Parathyroid adenoma (tissue), 2 donors: ENCODE measurements at regions not wholly inside any gene's neighbourhood (a gene's known extent, or its start where the extent isn't known, plus 50 kb on each side); places are given as distances from the start of the nearest gene placed in this dataset.

ENCODE experiments used
- H2AFZ ChIP-seq: fragments of 300-600 bp; sonication (generic); one replicate; pipeline ENCODE4 v1.7.0; 2017; ENCODE audit warnings: antibody characterized with exemption, mild to moderate bottlenecking
- H3K27ac ChIP-seq: fragments of 300-600 bp; sonication (generic); one replicate; pipeline ENCODE4 v1.7.0; 2017
- H3K27me3 ChIP-seq: fragments of 300-600 bp; sonication (generic); one replicate; pipeline ENCODE4 v1.7.0; 2017; ENCODE audit warnings: low read length; ENCODE audit not compliant: control insufficient read depth, insufficient read depth
- H3K36me3 ChIP-seq: fragments of 300-600 bp; sonication (generic); one replicate; pipeline ENCODE4 v1.7.0; 2017; ENCODE audit warnings: low read length; ENCODE audit not compliant: control insufficient read depth, insufficient read depth
- H3K4me1 ChIP-seq: fragments of 300-600 bp; sonication (generic); one replicate; pipeline ENCODE4 v1.7.0; 2017; ENCODE audit warnings: control low read depth
- H3K4me2 ChIP-seq: fragments of 300-600 bp; sonication (generic); one replicate; pipeline ENCODE4 v1.7.0; 2017; ENCODE audit warnings: low read length
- H3K4me3 ChIP-seq: fragments of 300-600 bp; sonication (generic); one replicate; pipeline ENCODE4 v1.7.0; 2017; ENCODE audit warnings: low read depth, low read length
- H3K79me2 ChIP-seq: fragments of 300-600 bp; sonication (generic); one replicate; pipeline ENCODE4 v1.7.0; 2017; ENCODE audit warnings: control low read depth
- H3K9ac ChIP-seq: fragments of 300-600 bp; sonication (generic); one replicate; pipeline ENCODE4 v1.7.0; 2017; ENCODE audit warnings: mild to moderate bottlenecking
- H3K9me3 ChIP-seq: fragments of 300-600 bp; sonication (generic); one replicate; pipeline ENCODE4 v1.7.0; 2017; ENCODE audit warnings: low read length; ENCODE audit not compliant: control insufficient read depth
- CTCF ChIP-seq: fragments of 300-600 bp; sonication (generic); IDR thresholded peaks from one replicate; pipeline ENCODE4 v1.7.0; 2017; ENCODE audit warnings: antibody characterized with exemption, mild to moderate bottlenecking
- donor health status: primary hyperparathyroidism.

DNA sequence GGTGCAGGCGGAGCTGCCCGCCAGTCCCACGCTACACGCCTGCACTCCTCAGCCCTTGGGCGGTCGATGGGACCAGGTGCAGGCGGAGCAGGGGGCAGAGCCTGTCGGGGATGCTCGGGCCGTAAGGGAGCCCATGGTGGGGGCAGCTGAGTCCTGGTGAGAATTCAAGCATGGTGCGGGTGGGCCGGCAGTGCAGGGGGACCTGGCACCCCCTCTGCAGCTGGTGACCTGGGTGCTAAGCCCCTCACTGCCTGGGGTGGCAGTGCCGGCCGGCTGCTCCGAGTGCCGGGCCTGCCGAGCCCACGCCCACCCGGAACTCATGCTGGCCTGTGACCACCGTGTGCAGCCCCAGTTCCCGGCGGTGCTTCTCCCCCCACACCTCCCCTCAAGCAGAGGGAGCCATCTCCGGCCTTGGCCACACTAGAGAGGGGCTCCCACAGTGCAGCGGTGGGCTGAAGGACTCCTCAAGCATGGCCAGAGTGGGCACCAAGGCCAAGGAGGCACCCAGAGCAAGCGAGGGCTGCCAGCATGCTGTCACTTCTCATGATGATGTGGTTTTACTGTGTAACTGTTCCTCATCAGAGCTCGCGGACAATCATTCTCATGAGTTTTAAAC is 228.9 kb upstream of the CDH9 start:
- no peak overlapping the region for H3K27ac ChIP-seq
- H3K9me3 ChIP-seq: no peaks in the 10 kb centered on the region
- H3K4me1 ChIP-seq: no peaks in the 10 kb centered on the region
- no peak overlapping the region for H2AFZ ChIP-seq
- no peak for TF ChIP-seq CTCF
- H3K9ac ChIP-seq: no peak overlapping the region
- H3K27me3 ChIP-seq: no peaks in the 10 kb centered on the region
- no peaks in the 10 kb centered on the region for H3K36me3 ChIP-seq
- no peak overlapping the region for H3K4me2 ChIP-seq
- no peak overlapping the region for H3K4me3 ChIP-seq
- H3K79me2 ChIP-seq: no peaks in the 10 kb centered on the region

DNA sequence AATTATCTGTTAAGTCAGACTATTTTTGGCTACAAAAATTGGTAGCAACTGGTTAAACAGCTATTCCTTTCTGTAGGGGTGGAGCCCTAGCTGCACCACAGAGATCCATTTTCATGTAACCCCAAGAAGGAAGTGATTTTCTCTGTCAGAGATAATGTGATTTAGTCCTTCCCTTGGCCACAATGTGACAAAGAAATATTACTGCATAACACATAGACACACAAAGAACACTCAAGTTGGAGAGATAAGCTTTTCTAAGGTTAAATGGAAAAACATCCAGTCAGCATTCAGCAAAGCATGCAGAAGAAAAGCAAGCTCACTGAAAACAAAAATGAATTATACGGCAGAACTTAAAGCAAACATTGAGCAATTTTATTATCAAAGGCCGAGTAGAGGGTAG is 227.8 kb upstream of the CDH9 start:
- Histone ChIP-seq H3K27me3 (no peaks in the 10 kb centered on the region), H3K9ac (no peak overlapping the region)

DNA sequence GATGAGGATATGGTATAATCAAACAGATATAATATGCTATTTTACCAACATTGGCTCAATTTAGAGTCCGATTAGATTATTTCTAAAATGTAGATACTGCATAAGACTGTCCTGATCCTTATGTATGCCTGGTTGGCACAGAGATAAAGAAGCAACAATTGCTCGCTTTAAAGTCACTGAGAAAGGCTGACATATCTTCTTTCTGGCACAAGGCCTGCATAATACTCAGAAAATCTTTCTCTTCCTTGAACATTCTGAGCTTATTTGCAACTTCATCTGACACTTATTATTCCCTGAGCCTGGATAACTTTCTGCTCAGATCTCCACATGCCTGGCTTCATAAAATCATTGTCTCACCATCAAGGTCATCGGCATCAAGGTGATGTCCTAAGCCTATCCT is 219.3 kb upstream of the CDH9 start:
- Histone ChIP-seq H3K27me3 (no peaks in the 10 kb centered on the region), H3K4me2 (no peak overlapping the region), H3K9me3 (no peaks in the 10 kb centered on the region), H3K4me3 (no peak overlapping the region), H3K27ac (no peak overlapping the region), H2AFZ (no peak overlapping the region), H3K4me1 (no peaks in the 10 kb centered on the region), H3K36me3 (no peaks in the 10 kb centered on the region), H3K79me2 (no peaks in the 10 kb centered on the region), H3K9ac (no peak overlapping the region)
- TF ChIP-seq CTCF: no peak

More for the DNA sequence above, 227.8 kb upstream of the CDH9 start:
- Histone ChIP-seq H3K4me2 (no peak overlapping the region), H3K79me2 (no peaks in the 10 kb centered on the region), H3K9me3 (no peaks in the 10 kb centered on the region), H3K4me3 (no peak overlapping the region), H3K27ac (no peak overlapping the region), H2AFZ (no peak overlapping the region), H3K4me1 (no peaks in the 10 kb centered on the region), H3K36me3 (no peaks in the 10 kb centered on the region)
- no peak for TF ChIP-seq CTCF

GRCh38 chr5:27252911-27253310 is 214.5 kb upstream of the CDH9 start:
- no peaks in the 10 kb centered on the region for H3K79me2 ChIP-seq
- no peaks in the 10 kb centered on the region for H3K36me3 ChIP-seq
- no peaks in the 10 kb centered on the region for H3K9me3 ChIP-seq
- no peak overlapping the region for H3K27ac ChIP-seq
- H3K27me3 ChIP-seq: no peaks in the 10 kb centered on the region
- no peak overlapping the region for H3K4me3 ChIP-seq
- H3K9ac ChIP-seq: no peak overlapping the region
- no peak overlapping the region for H2AFZ ChIP-seq
- no peaks in the 10 kb centered on the region for H3K4me1 ChIP-seq
- TF ChIP-seq CTCF: no peak
- no peak overlapping the region for H3K4me2 ChIP-seq

GRCh38 chr5:27242258-27242626 is 203.9 kb upstream of the CDH9 start:
- Histone ChIP-seq H3K9me3 (no peaks in the 10 kb centered on the region), H3K4me2 (no peak overlapping the region), H3K27me3 (no peaks in the 10 kb centered on the region), H3K27ac (no peak overlapping the region), H3K79me2 (no peaks in the 10 kb centered on the region), H3K4me1 (no peaks in the 10 kb centered on the region), H2AFZ (no peak overlapping the region), H3K4me3 (no peak overlapping the region), H3K9ac (no peak overlapping the region), H3K36me3 (no peaks in the 10 kb centered on the region)
- no peak for TF ChIP-seq CTCF
